ENCODE measurements at regions not wholly inside any gene's neighbourhood (a gene's known extent, or its start where the extent isn't known, plus 50 kb on each side); places are given as distances from the start of the nearest gene placed in this dataset.

DNA sequence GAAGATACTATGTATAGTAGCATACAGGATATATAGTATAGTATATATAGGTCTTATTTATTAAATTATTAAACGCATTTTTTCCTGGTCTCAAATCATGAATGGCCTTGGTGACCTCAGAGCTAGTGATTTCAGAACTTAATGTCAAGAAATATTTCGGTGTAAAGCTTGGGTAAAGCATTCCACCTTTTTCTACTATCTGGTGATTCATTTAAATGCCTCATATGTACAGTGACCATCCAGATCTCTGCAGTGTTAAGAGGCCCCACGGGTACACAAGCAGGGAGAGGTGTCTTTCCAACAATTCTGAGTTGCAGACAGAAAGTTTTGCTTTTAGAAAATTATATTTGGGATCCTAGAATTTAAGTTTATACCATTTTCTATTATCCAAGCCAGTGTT lies 626.5 kb downstream of the PTPRC start:
- ATAC-seq (no peak), DNase-seq (no peak)
- H3K27me3 Mint-ChIP-seq, result no peaks in the 10 kb centered on the region
- intact Hi-C loops (cut with DNase I, micrococcal nuclease), result loop anchor here in 1 of 2 experiments (10.0 kb wide), 1 partner anchor 289 kb away; no protein-coding TSS in a partner anchor
- ChIA-PET CTCF (no interaction called here), POLR2A (no interaction called here)
- H3K4me3 Mint-ChIP-seq, result no peak overlapping the region
- H3K4me1 Mint-ChIP-seq, result peaks cover 6% of the 10 kb centered on the region
- H3K27ac Mint-ChIP-seq, result no peak overlapping the region
- no peaks in the 10 kb centered on the region for H3K36me3 Mint-ChIP-seq (ENCODE audit: low read depth)
- H3K9me3 Mint-ChIP-seq (ENCODE audit: low read depth), result no peaks in the 10 kb centered on the region

DNA sequence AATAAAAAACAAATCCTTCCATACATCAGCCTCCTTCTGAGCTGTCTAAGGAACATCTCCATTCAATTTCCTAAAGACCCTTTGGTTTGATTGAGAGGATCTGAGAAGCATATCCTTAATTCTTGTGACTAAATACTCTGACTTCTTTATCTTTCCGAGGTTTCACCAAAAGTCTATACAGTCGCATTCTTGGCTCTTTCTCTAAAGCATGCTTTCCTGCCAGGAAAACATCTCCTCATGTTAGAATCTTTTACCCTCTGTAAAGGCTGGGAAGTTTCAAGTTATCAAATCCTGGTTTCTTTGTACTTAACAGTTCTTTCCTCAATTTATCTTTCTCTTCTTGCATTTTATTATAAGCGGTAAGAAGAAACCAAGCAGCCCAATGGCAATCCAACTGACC lies 630.4 kb downstream of the PTPRC start:
- Mint-ChIP-seq H3K36me3 (ENCODE audit: low read depth) (no peaks in the 10 kb centered on the region), H3K9me3 (ENCODE audit: low read depth) (no peaks in the 10 kb centered on the region), H3K4me1 (peaks cover 14% of the 10 kb centered on the region), H3K27ac (no peak overlapping the region), H3K4me3 (no peak overlapping the region), H3K27me3 (no peaks in the 10 kb centered on the region)
- CTCF ChIA-PET, result no interaction called here
- no peak for DNase-seq
- POLR2A ChIA-PET, result interaction anchor here (0.6 kb wide), 1 partner anchor 1322 kb away, joined by 3 read pairs; no protein-coding TSS in a partner anchor
- intact Hi-C loops (cut with DNase I, micrococcal nuclease), result loop anchor here in 1 of 2 experiments (10.0 kb wide), 1 partner anchor 286 kb away; no protein-coding TSS in a partner anchor
- ATAC-seq, result no peak

GRCh38 chr1:199272139-199272544 lies 633.3 kb downstream of the PTPRC start:
- ATAC-seq (no peak), DNase-seq (no peak)
- ChIA-PET CTCF (no interaction called here), POLR2A (no interaction called here)
- Mint-ChIP-seq H3K9me3 (ENCODE audit: low read depth) (no peaks in the 10 kb centered on the region), H3K4me1 (peaks cover 12% of the 10 kb centered on the region), H3K27ac (no peak overlapping the region), H3K36me3 (ENCODE audit: low read depth) (no peaks in the 10 kb centered on the region), H3K27me3 (no peaks in the 10 kb centered on the region), H3K4me3 (no peak overlapping the region)
- intact Hi-C loops (cut with DNase I, micrococcal nuclease), result loop anchor here in 1 of 2 experiments (5.0 kb wide), 1 partner anchor 35 kb away; no protein-coding TSS in a partner anchor

DNA sequence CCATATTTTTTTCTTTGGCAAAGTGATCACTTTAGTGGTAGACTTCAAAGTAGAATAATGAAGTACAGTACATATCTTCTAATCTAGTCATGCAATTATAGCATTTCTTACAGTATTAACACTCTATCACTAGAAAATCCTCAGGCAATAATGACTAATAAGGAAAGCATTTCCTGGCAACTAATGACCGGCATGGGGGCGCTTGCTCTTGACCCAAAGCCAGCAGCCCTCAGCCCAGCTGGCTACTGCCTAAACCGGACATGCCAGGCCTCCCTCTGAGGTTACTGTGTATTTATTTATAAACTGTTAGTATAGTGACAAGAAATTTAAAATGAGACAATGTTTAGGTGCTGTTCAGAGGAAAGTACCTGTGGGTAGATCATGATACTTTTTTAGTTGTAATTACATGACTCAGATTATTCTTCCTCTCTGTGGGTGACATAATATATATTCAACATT lies 633.8 kb downstream of the PTPRC start:
- no peak for DNase-seq
- intact Hi-C loops (cut with DNase I, micrococcal nuclease), result loop anchor here in 1 of 2 experiments (5.0 kb wide), 1 partner anchor 35 kb away; no protein-coding TSS in a partner anchor
- Mint-ChIP-seq H3K4me3 (no peak overlapping the region), H3K4me1 (peaks cover 12% of the 10 kb centered on the region), H3K27ac (no peak overlapping the region), H3K9me3 (ENCODE audit: low read depth) (no peaks in the 10 kb centered on the region), H3K36me3 (ENCODE audit: low read depth) (no peaks in the 10 kb centered on the region), H3K27me3 (no peaks in the 10 kb centered on the region)
- ChIA-PET CTCF (no interaction called here), POLR2A (no interaction called here)
- no peak for ATAC-seq

DNA sequence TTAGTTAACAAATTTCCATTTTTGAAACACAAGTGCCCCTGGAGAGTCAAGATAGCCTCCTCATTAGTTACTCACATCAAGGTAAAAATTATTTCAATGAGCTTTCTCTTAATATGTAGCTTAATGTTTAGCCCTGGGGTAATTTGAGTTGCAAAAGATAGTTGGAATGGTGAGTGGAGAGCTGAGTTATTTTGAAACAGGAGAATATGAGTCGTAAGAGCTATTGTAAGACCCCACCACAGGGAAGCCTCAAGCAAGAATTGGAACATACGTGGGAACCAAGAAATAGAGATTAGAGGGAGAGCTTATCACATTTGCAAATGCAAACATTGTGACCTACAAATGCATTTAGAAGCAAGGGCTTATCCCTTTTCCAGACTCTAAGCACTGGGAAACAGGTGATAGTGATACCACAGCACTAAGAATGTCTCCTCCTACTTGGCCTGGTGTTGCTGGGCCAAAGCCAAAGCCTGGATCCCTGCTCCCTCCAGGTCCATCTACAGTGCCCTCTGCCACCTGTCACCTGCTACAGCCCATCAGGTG lies 635.1 kb downstream of the PTPRC start:
- H3K27ac Mint-ChIP-seq, result no peak overlapping the region
- POLR2A ChIA-PET, result no interaction called here
- intact Hi-C loops (cut with DNase I, micrococcal nuclease), result loop anchor here in 1 of 2 experiments (5.0 kb wide), 1 partner anchor 33 kb away; no protein-coding TSS in a partner anchor
- no peaks in the 10 kb centered on the region for H3K9me3 Mint-ChIP-seq (ENCODE audit: low read depth)
- no peaks in the 10 kb centered on the region for H3K27me3 Mint-ChIP-seq
- CTCF ChIA-PET, result no interaction called here
- no peak for DNase-seq
- H3K4me1 Mint-ChIP-seq, result peaks cover 12% of the 10 kb centered on the region
- no peak overlapping the region for H3K4me3 Mint-ChIP-seq
- no peak for ATAC-seq
- no peaks in the 10 kb centered on the region for H3K36me3 Mint-ChIP-seq (ENCODE audit: low read depth)

GRCh38 chr1:199279067-199279466 lies 640.2 kb downstream of the PTPRC start:
- H3K9me3 Mint-ChIP-seq (ENCODE audit: low read depth), result no peaks in the 10 kb centered on the region
- H3K4me3 Mint-ChIP-seq, result no peak overlapping the region
- CTCF ChIA-PET, result no interaction called here
- ATAC-seq (no peak), DNase-seq (no peak)
- peaks cover 12% of the 10 kb centered on the region for H3K4me1 Mint-ChIP-seq
- peaks cover 3% of the 10 kb centered on the region for H3K27me3 Mint-ChIP-seq
- H3K27ac Mint-ChIP-seq, result no peak overlapping the region
- intact Hi-C loops (cut with DNase I, micrococcal nuclease), result no loop called here
- POLR2A ChIA-PET, result no interaction called here
- H3K36me3 Mint-ChIP-seq (ENCODE audit: low read depth), result no peaks in the 10 kb centered on the region

GRCh38 chr1:199279872-199280645 lies 641.2 kb downstream of the PTPRC start:
- DNase-seq (peak; percentile 35), ATAC-seq (peak; percentile 83)
- ChIA-PET POLR2A (no interaction called here), CTCF (no interaction called here)
- Mint-ChIP-seq H3K36me3 (ENCODE audit: low read depth) (no peaks in the 10 kb centered on the region), H3K4me1 (peaks cover 12% of the 10 kb centered on the region), H3K9me3 (ENCODE audit: low read depth) (no peaks in the 10 kb centered on the region), H3K27ac (no peak overlapping the region), H3K27me3 (peaks cover 5% of the 10 kb centered on the region), H3K4me3 (no peak overlapping the region)
- intact Hi-C loops (cut with DNase I, micrococcal nuclease), result no loop called here

DNA sequence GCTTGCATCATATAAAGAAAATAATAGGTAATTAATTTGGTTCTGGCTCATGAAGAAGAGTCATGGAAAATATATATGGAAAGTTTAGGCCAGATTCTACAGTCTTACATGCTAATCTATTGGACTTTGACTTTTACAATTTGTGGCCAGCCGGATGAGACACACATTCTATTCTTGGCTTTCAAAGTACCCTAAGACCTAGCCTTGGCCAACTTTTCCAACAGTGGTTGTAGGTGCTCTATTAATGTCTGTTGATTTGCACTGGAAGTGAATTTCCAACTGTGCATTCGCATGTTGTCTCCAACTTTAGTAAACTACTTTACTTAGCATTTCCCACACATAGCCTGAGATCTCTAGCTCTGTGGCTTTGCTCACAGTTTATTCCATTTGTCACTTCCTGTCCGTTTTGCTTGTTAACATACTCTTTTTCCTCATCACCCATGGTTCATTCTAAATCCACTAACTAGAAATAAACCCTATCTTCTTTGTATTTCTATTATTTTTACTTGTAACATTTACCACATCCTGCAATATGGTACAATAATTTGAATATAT lies 644.0 kb downstream of the PTPRC start:
- ATAC-seq (no peak), DNase-seq (no peak)
- ChIA-PET POLR2A (interaction anchor here (0.6 kb wide), 1 partner anchor 610 kb away, joined by 3 read pairs; no protein-coding TSS in a partner anchor), CTCF (interaction anchor here (0.6 to 1.7 kb wide), 2 partner anchors 20 to 629 kb away, joined by 4 read pairs; no protein-coding TSS in a partner anchor)
- Mint-ChIP-seq H3K9me3 (ENCODE audit: low read depth) (no peaks in the 10 kb centered on the region), H3K27me3 (peaks cover 8% of the 10 kb centered on the region), H3K4me1 (peaks cover 15% of the 10 kb centered on the region), H3K36me3 (ENCODE audit: low read depth) (no peaks in the 10 kb centered on the region), H3K4me3 (no peak overlapping the region), H3K27ac (no peak overlapping the region)
- intact Hi-C loops (cut with DNase I, micrococcal nuclease), result no loop called here

DNA sequence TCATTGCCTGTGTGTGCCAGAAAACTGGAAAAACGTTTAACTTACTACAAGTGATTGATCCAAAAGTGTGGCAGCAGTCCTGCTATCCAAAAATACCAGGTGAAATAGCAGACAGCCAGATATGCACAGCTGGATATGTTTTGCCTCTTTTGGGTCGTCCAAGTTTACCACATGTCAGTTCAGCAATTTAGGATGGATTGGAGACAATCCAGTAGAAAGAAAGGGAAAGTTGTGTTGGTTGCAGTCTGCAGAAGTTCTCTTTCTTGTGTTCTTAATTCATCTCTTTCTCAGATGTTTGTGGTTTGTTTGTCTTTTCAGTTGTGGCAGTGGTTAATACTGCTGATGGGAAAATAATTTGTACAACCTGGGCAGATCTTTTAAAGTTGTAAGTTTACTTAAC lies 645.0 kb downstream of the PTPRC start:
- Mint-ChIP-seq H3K27ac (no peak overlapping the region), H3K4me1 (peaks cover 15% of the 10 kb centered on the region), H3K36me3 (ENCODE audit: low read depth) (no peaks in the 10 kb centered on the region), H3K27me3 (peaks cover 8% of the 10 kb centered on the region), H3K4me3 (no peak overlapping the region), H3K9me3 (ENCODE audit: low read depth) (no peaks in the 10 kb centered on the region)
- ATAC-seq (no peak), DNase-seq (no peak)
- ChIA-PET POLR2A (no interaction called here), CTCF (interaction anchor here (0.9 kb wide), 1 partner anchor 80 kb away, joined by 3 read pairs; no protein-coding TSS in a partner anchor)
- intact Hi-C loops (cut with DNase I, micrococcal nuclease), result no loop called here

DNA sequence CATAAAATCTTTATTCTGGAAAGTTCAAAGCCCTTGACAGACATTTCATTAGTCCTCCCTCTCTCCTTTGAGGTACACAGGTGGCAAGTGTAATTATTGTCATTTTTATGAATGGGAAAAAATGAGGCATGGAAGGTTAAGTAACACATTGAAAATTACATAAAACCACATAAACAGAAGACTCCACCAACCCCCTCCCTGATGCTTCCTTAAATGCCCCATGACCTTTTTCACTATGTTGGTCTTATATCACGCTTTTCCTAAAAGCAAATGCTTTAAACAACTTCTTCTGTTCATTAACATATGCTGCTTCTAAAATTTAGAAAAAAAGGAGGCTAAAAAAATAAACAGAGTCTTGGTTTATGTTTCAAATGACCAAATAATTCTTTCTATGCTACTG lies 648.4 kb downstream of the PTPRC start:
- intact Hi-C loops (cut with DNase I, micrococcal nuclease), result no loop called here
- no peak for ATAC-seq
- Mint-ChIP-seq H3K9me3 (ENCODE audit: low read depth) (no peaks in the 10 kb centered on the region), H3K36me3 (ENCODE audit: low read depth) (no peaks in the 10 kb centered on the region), H3K4me1 (peaks cover 10% of the 10 kb centered on the region), H3K27ac (no peak overlapping the region), H3K27me3 (peaks cover 8% of the 10 kb centered on the region), H3K4me3 (no peak overlapping the region)
- ChIA-PET CTCF (no interaction called here), POLR2A (no interaction called here)
- DNase-seq, result no peak

GRCh38 chr1:199287647-199288046 lies 648.8 kb downstream of the PTPRC start:
- CTCF ChIA-PET, result interaction anchor here (0.6 kb wide), 1 partner anchor 368 kb away, joined by 3 read pairs; no protein-coding TSS in a partner anchor
- no peak for DNase-seq
- intact Hi-C loops (cut with DNase I, micrococcal nuclease), result no loop called here
- Mint-ChIP-seq H3K9me3 (ENCODE audit: low read depth) (no peaks in the 10 kb centered on the region), H3K27ac (no peak overlapping the region), H3K27me3 (peaks cover 8% of the 10 kb centered on the region), H3K4me3 (no peak overlapping the region), H3K4me1 (peaks cover 8% of the 10 kb centered on the region), H3K36me3 (ENCODE audit: low read depth) (no peaks in the 10 kb centered on the region)
- peak; percentile 60 for ATAC-seq
- POLR2A ChIA-PET, result no interaction called here

DNA sequence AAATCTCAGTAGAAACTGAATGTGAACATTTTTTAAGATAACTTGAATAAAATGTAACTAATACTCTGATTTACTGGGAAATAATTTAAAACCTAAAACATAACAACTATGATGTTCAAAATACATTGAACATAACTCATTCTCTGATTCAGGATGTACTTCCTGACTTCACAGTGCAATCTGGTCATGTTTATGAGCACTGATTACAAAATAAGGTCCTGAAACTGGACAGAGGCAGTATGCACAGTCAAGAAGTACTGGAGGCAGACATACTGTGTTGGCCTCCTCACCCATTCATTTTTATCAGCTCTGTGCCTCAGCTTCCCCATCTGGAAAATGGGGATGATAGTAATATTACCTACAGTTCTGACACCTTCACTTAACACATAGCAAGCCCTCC lies 651.3 kb downstream of the PTPRC start:
- H3K4me3 Mint-ChIP-seq, result no peak overlapping the region
- H3K27me3 Mint-ChIP-seq, result peaks cover 1% of the 10 kb centered on the region
- DNase-seq (no peak), ATAC-seq (no peak)
- CTCF ChIA-PET, result no interaction called here
- no peaks in the 10 kb centered on the region for H3K36me3 Mint-ChIP-seq (ENCODE audit: low read depth)
- intact Hi-C loops (cut with DNase I, micrococcal nuclease), result no loop called here
- H3K4me1 Mint-ChIP-seq, result peaks cover 3% of the 10 kb centered on the region
- H3K9me3 Mint-ChIP-seq (ENCODE audit: low read depth), result no peaks in the 10 kb centered on the region
- H3K27ac Mint-ChIP-seq, result no peak overlapping the region
- POLR2A ChIA-PET, result no interaction called here
